Testis (tissue), 2 donors: ENCODE measurements at regions not wholly inside any gene's neighbourhood (a gene's known extent, or its start where the extent isn't known, plus 50 kb on each side); places are given as distances from the start of the nearest gene placed in this dataset.

Experiments
- DNase-seq: peaks from one replicate; pipeline ENCODE4 v3.0.0-alpha.2; 2019
- H3K27ac ChIP-seq, 2 donors: fragments of 200-600 bp; sonication (generic); one replicate each; pipeline ENCODE4 v1.5.1; 2019
- H3K27me3 ChIP-seq: fragments of 200-600 bp; sonication (generic); one replicate; pipeline ENCODE4 v1.5.1; 2019
- H3K36me3 ChIP-seq: fragments of 200-600 bp; sonication (generic); one replicate; pipeline ENCODE4 v1.5.1; 2017; ENCODE audit warnings: low read depth; ENCODE audit errors: missing control alignments
- H3K4me1 ChIP-seq: fragments of 200-600 bp; sonication (generic); one replicate; pipeline ENCODE4 v1.5.1; 2019
- H3K4me3 ChIP-seq, 2 donors: fragments of 200-600 bp; sonication (generic); one replicate each; pipeline ENCODE4 v1.5.1; 2017 to 2019
- H3K9me3 ChIP-seq: fragments of 200-600 bp; sonication (generic); one replicate; pipeline ENCODE4 v1.5.1; 2017
- CTCF ChIP-seq, 3 experiments: fragments of 450-650 bp in 2 of 3; fragments of 200-600 bp in 1 of 3; sonication (generic) in 1 of 3; IDR thresholded peaks; one replicate each; pipeline ENCODE4 v1.5.1; 2016 to 2019; ENCODE audit warnings: antibody characterized with exemption in 3 of 3, mild to moderate bottlenecking in 2 of 3, moderate library complexity in 1 of 3
- POLR2A ChIP-seq: fragments of 450-650 bp; IDR thresholded peaks from one replicate; pipeline ENCODE4 v1.6.1; 2017; ENCODE audit warnings: antibody characterized with exemption, mild to moderate bottlenecking, moderate library complexity
- WGBS, 2 donors: methylation state at CpG; one replicate each; pipeline ENCODE4 v1.1.5; 2018; 5-methylcytosine and 5-hydroxymethylcytosine counted together
- intact Hi-C: fragments of 100-400 bp; cut with DNase I; formaldehyde crosslinking; loops from one replicate; pipeline ENCODE4 v1.15.1; 2023; ENCODE audit warnings: low total_unique reads

GRCh38 chr1:229717786-229718576 is 91.9 kb downstream of the URB2 start:
- no peak overlapping the region for H3K27ac ChIP-seq
- H3K27me3 ChIP-seq, result no peaks in the 10 kb centered on the region
- H3K36me3 ChIP-seq, result no peaks in the 10 kb centered on the region
- 64 to 81% methylated on average over 7 of the region's 7 CpGs for WGBS, 2 donors
- intact Hi-C loops, result no loop called here
- no peaks in the 10 kb centered on the region for H3K9me3 ChIP-seq
- peak overlapping the region in 1 of 2 donors; percentile 18 for H3K4me3 ChIP-seq
- H3K4me1 ChIP-seq, result no peaks in the 10 kb centered on the region
- no peak for DNase-seq
- no peak for TF ChIP-seq CTCF (IDR thresholded peaks at IDR 0.05)
- TF ChIP-seq POLR2A, result no peak

- Histone ChIP-seq H3K27ac (no peak overlapping the region), H3K36me3 (no peaks in the 10 kb centered on the region), H3K9me3 (no peaks in the 10 kb centered on the region), H3K4me3 (no peak overlapping the region), H3K4me1 (no peaks in the 10 kb centered on the region), H3K27me3 (no peaks in the 10 kb centered on the region)
- 65 to 71% methylated on average over 3 of the region's 3 CpGs for WGBS, 2 donors
- intact Hi-C loops, result no loop called here
- TF ChIP-seq CTCF (IDR thresholded peaks at IDR 0.05), result no peak
- TF ChIP-seq POLR2A, result no peak
- DNase-seq, result no peak
These were observed 100.0 kb downstream of the URB2 start for GRCh38 chr1:229726061-229726460.

DNA sequence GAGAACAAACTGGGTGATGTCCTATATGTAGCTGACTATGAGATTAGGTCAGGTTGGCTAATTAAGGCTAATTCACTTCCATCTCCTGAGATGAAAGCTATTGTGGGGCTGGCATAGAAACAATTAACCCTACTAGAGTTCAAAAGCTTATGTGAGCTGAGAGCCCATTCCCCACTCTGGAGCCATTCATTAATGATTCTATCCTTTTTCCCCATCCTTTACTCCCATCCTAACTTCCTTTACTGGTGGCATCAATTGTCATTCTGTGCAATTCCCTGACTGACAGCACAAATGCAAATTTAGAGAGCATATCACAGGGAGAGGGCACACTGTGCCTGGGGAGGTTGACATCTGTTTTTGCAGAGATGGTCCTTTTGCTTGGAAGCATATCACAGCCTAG is 103.9 kb downstream of the URB2 start:
- DNase-seq, result no peak
- Histone ChIP-seq H3K4me3 (no peak overlapping the region), H3K9me3 (no peaks in the 10 kb centered on the region), H3K27ac (no peak overlapping the region), H3K36me3 (no peaks in the 10 kb centered on the region), H3K27me3 (no peaks in the 10 kb centered on the region), H3K4me1 (no peaks in the 10 kb centered on the region)
- TF ChIP-seq POLR2A (no peak), CTCF (IDR thresholded peaks at IDR 0.05) (no peak)
- intact Hi-C loops, result no loop called here

DNA sequence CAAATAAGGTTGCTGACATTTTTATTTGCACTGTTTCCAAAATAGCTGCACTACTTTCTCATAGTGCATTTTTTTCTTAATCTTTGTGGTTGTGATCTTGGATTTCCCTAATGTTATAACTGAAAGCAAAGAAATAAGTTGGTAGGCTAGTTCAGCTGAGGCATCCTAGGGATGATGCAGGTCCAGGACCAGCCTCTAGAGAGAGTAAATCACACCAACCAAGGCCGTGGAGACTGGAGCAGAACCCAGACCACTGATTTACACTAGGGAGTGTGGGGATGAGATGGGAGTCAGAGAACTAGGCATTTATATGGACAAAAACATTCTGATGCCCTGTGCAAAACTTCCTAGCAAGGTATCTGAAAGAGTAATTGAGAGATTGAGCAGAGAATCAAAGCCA is 104.5 kb downstream of the URB2 start:
- WGBS, 2 donors, result 61 to 71% methylated on average over 1 of the region's 1 CpG
- Histone ChIP-seq H3K36me3 (no peaks in the 10 kb centered on the region), H3K4me1 (no peaks in the 10 kb centered on the region), H3K27ac (no peak overlapping the region), H3K27me3 (no peaks in the 10 kb centered on the region), H3K9me3 (no peaks in the 10 kb centered on the region), H3K4me3 (no peak overlapping the region)
- no peak for TF ChIP-seq POLR2A
- no peak for TF ChIP-seq CTCF (IDR thresholded peaks at IDR 0.05)
- intact Hi-C loops, result no loop called here
- DNase-seq, result no peak

DNA sequence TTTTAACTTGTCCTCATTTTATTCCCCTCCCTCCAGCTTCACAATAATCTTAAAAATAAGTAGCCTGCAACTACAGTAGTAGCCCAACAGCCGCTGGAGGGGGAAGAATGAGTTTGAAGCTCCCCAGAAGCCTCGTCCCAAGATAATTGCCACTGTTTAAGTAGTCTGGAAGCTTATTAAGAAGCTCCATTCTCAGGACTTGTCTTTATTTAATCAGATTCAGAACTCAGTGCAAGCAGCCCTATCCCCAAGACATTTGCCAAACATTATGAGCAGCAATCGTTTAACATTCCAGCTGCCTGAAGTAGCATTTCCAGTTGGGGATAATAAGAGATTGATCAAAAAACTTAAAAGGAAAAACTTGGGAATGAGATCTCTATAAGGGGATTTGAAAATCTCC is 106.0 kb downstream of the URB2 start:
- H3K27me3 ChIP-seq, result no peaks in the 10 kb centered on the region
- intact Hi-C loops, result no loop called here
- no peaks in the 10 kb centered on the region for H3K36me3 ChIP-seq
- no peak overlapping the region for H3K27ac ChIP-seq
- H3K9me3 ChIP-seq, result no peaks in the 10 kb centered on the region
- TF ChIP-seq CTCF (IDR thresholded peaks at IDR 0.05) (no peak), POLR2A (no peak)
- DNase-seq, result no peak
- H3K4me3 ChIP-seq, result no peak overlapping the region
- H3K4me1 ChIP-seq, result no peaks in the 10 kb centered on the region
- WGBS, 2 donors, result 79 to 81% methylated on average over 3 of the region's 3 CpGs
